HG02870 (cell line): ENCODE measurements at regions not wholly inside any gene's neighbourhood (a gene's known extent, or its start where the extent isn't known, plus 50 kb on each side); places are given as distances from the start of the nearest gene placed in this dataset.

Source experiments
- ATAC-seq: cut with Tn5 transposase; IDR thresholded peaks from one replicate; pipeline ENCODE4 v1.9.1; 2021; ENCODE audit warnings: mild to moderate bottlenecking, moderate library complexity; ENCODE audit not compliant: unreplicated experiment

- ATAC-seq = no peak
Measured at GRCh38 chr6:91352878-91353277, 766.0 kb upstream of the MAP3K7 start.

GRCh38 chr6:91352321-91352720 is 765.4 kb upstream of the MAP3K7 start:
- ATAC-seq = no peak

- ATAC-seq = no peak
Measured at GRCh38 chr6:91350146-91350908, 763.5 kb upstream of the MAP3K7 start.

GRCh38 chr6:91341473-91341872 is 754.6 kb upstream of the MAP3K7 start:
- ATAC-seq = no peak

GRCh38 chr6:91340896-91341395 is 754.1 kb upstream of the MAP3K7 start:
- no peak for ATAC-seq

- no peak for ATAC-seq
Measured at GRCh38 chr6:91337967-91338366, 751.1 kb upstream of the MAP3K7 start.

- ATAC-seq = no peak
Measured at GRCh38 chr6:91330896-91331295, 744.0 kb upstream of the MAP3K7 start.

- no peak for ATAC-seq
Measured at GRCh38 chr6:91328241-91328640, 741.4 kb upstream of the MAP3K7 start.

- ATAC-seq = no peak
Measured at GRCh38 chr6:91324711-91325110, 737.8 kb upstream of the MAP3K7 start.

GRCh38 chr6:91317984-91318383 is 731.1 kb upstream of the MAP3K7 start:
- no peak for ATAC-seq

- no peak for ATAC-seq
Measured at GRCh38 chr6:91317247-91317835, 730.5 kb upstream of the MAP3K7 start.

- no peak for ATAC-seq
Measured at GRCh38 chr6:91310178-91310577, 723.3 kb upstream of the MAP3K7 start.

- no peak for ATAC-seq
Measured at GRCh38 chr6:91305755-91306154, 718.9 kb upstream of the MAP3K7 start.

GRCh38 chr6:91304521-91304920 is 717.6 kb upstream of the MAP3K7 start:
- no peak for ATAC-seq

GRCh38 chr6:91303326-91303725 is 716.5 kb upstream of the MAP3K7 start:
- no peak for ATAC-seq

GRCh38 chr6:91299544-91300491 is 712.9 kb upstream of the MAP3K7 start:
- no peak for ATAC-seq

- no peak for ATAC-seq
Measured at GRCh38 chr6:91298543-91299145, 711.8 kb upstream of the MAP3K7 start.

GRCh38 chr6:91293395-91293794 is 706.5 kb upstream of the MAP3K7 start:
- no peak for ATAC-seq

- ATAC-seq = no peak
Measured at GRCh38 chr6:91291071-91291470, 704.2 kb upstream of the MAP3K7 start.

GRCh38 chr6:91288741-91289140 is 701.9 kb upstream of the MAP3K7 start:
- ATAC-seq = no peak

- ATAC-seq = no peak
Measured at GRCh38 chr6:91281901-91282300, 695.0 kb upstream of the MAP3K7 start.
